SW 1271 (cell line): ENCODE measurements at regions not wholly inside any gene's neighbourhood (a gene's known extent, or its start where the extent isn't known, plus 50 kb on each side); places are given as distances from the start of the nearest gene placed in this dataset.

Experiments used
- DNase-seq, 2 experiments: peaks; one replicate each; lab custom pipeline; 2025; lab: John Stamatoyannopoulos, UW

DNA sequence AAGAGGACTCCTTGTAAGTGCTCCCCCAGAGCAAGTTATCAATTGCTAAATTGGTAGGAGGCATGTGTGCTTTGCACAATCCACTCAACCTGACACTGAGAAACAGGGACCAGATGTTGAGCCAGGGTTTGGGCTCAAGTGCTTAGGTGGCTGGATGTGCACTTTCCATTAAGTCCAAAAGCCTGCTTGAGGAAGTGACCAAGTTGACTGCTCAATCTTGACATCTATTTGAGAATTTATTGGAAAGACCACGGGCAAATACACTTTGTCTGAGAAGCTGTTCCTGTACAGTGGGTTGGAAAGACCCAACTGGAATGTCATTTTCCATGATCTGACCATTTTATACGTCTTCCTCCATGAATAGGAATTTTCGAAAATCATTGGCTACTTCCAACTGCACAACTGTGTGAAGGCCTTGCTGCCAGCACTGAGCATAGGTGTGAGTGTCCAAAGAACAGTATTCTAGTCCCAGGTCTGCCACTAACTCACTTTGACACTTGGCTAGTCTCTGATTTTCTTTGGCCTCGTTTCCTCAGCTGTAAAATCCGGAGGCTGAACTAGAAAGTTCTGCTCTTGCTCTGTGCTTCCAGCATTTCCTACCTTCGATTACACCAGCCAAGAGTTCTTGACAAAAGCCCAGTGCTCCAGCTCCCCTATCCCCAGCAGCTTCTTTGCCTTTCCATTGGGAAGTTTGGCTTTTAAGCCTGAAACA is 186.9 kb upstream of the ECI2 start:
- DNase-seq: no peak

DNA sequence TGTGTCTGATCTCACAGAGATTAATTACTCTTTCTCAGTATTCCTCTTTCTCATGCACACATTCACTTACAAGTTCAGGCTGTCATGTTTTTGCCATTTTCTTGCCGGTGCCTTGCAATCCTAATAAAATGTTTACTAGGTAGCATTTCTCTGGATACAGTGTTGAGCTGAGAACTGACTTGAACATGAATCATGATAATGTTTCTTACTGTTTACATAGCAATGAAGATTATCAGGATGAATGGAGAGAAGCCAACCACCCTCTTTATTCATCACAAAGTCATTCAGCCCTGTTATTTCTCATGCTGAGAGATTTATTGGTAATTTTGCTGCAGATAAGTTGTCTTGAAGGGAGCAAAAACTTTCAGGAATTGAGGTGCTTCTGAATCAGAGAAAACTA is 185.5 kb upstream of the ECI2 start:
- peak; percentile 42 to 75 for DNase-seq

DNA sequence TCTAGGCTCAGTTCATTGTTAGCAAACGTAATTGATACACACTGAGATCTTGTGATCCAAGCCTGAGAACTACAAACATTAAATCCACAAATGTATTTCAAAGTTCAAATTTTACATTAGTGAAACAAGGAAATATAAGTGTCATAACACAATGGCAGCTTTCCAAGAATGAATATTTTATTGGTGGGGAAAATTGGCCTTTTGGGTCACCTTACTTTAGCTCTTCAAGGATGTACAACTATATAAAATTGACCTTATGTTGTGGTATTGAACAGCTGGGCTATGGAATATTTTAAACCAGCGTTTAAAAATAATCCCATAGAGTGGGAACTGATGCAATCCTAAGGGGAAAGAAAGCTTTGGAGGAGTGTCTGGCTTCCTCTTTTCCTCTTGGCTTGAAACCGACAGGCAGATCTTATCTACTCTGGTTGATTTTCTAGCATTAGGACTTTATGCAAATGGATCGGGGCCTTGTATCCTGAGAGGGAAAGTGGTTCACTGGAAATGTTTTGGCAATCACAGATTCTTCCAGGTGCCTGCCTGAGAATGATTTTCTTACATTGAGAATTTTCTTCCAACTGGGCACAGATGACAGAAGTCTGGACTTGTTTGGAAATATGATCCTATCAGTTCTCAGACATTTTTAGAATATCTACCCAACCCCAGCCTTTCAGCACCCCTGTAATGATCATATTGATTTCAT is 184.8 kb upstream of the ECI2 start:
- no peak for DNase-seq

DNA sequence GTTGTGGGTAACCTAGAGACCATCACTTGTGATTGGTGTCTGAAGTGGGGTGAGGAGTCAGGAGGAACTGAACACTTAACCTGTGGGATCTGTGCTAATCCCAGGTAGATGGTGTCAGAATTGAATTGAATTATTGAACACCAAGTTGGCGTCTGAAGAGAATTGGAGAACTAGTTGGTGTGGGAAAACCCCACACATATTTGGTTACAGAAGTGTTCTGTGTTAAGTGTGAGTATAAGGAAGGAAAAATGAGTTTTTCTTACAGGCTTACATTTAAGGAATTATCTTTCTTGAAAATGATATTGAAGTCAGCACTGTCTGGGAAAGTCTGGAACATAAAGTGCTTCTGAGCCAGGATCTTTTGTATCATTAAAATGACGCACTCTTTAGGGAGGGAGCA is 182.9 kb upstream of the ECI2 start:
- DNase-seq: no peak

DNA sequence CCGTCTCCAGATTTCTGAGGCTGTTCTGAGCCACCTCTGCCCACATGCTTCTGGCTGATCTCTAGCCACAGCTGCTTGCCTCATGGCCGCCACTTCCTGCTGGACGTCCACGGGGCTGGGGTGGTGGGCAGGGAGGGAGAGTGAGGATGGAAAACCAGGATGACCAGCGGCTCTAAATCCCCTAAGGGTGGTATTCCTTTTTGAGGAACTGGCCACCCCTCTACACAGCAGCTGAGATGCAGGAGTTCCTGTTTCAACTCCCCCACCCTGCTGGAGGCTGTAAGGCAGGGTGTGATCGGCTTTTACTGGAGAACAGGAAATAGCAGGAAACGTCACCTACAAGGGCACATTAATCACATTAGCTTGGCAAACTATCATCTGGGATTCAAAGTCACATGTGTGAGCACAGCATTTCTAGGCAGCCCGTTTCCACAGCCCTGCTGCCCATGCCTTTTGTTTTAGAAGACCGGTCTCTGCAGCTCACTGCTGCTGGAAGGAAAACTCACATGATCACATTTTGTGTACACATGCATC is 181.6 kb upstream of the ECI2 start:
- DNase-seq: peak in 1 of 2 experiments; percentile 85

DNA sequence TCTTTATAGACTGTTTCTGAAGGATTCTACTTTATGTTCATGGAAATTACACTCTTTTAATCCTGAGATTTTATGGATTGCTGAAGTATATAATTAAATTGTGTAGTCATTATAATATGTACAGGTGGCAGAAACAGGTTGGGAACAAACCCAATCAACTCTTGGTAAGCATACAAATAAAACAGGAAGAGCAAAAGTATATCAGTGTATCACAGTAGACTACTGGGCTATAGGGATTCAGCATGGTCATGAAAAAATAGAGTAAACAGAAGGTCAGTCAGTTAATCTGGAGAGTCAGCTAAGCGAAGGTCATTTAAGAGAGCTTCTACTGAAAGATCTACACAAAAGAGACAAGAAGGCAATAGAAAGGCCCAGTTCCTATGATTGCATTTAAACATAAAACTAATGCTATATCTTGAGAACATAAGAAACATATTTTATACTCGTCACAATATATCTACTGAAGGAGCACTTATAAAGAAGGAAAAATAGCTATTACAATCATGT is 178.9 kb upstream of the ECI2 start:
- no peak for DNase-seq

DNA sequence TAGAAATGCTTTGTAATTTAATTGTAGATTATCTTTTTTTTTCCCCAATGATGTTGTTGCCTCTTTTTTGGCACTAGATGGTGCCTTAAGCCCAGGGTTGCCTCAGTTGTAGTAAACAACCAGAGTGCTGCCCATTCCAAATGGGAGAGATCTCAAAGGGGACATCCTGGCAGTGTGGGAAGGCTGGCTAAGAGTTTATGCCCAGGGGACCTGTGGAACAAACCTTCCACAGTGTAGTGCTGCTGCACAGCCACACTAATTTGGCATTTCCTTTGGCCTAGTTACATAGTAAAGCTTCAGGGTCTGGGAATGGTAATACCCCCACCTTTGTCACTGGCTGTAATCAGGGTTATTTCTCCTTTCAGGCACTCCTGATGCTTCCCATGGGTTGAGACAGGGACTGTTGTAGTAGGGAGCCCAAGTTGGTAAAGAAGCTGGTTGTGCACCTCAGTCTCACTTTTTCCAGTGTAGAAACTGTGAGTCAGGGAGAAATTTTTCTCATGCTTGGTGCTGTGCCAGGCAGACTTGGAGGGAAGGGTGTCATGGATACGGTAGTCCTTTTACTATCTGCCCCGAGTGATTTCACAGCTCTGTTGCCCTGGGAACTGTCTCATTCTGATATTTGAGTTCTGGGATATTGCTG is 177.8 kb upstream of the ECI2 start:
- DNase-seq: peak; percentile 52 to 82

DNA sequence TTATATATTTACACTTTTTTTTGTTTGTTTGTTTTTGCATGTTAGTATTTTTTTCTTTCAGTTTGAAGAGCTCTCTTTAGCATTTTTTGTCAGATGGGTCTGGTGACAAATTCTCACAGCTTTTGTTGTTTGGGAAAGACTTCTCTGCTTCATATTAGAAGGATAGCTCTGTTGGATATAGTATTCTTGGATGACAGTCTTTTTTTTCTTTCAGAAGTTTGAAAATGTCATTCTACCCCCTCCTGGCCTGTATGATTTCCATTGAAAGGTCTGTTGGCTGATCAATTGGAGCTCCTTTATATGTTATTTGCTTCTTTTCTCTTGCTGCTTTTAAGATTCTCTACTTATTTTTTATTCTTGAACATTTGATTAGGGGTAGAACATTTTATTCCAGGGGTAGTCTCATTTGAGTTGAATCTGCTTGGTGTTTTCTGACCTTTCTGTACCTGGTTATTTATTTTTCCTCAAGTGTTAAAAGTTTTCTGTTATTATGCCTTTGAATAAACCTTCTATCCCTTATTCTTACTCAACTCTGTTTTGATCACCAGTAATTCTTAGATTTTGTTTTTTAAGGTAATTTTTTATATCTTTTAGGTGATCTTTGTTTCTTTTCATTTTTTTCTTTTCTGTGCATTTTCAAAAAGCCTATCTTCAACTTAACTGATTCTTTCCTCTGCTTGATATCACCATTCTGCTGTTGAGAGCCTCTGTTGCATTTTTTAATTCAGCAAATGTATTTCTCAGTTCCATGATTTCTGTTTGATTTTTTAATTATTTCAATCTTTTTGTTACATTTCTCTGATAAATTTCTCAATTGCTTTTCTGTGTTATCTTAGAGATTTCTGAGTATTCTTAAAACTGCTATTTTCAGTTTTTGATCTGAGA is 176.8 kb upstream of the ECI2 start:
- no peak for DNase-seq

DNA sequence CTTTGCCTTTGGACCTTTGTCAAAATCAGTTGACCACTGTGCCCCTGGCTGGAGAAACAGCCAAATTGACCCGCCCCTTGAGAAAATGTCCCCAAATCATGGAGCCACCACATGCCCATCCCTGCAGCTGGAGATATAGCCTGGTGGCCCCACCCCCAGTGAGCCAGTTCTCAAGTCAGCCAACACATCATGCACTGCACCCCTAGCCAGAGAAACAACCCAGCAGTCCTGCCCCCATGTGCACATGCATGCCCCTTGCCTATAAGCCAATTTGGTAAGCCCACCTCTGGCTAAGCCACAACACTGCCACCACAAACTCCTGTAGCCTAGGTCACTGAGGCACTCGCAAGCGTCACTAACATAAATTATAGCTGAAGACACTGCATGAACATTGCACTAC is 174.2 kb upstream of the ECI2 start:
- no peak for DNase-seq

DNA sequence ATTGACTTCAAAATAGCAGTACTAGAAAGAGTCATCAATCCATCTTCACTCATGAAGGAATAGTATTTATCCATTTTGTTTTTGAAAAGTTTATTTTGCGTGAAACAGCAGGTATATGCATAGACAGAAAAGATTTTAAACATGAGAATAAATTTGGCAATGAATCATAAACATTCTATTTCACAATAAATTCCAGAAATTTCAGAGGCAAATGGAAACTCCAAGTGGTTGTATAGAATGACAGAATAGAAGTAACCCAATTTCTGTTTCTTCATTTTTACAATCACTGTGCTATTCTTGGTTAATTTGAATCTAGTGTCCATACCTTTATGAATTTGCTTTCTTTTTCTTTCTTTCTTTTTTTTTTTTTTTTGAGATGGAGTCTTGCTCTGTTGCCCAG is 173.0 kb upstream of the ECI2 start:
- DNase-seq: no peak

DNA sequence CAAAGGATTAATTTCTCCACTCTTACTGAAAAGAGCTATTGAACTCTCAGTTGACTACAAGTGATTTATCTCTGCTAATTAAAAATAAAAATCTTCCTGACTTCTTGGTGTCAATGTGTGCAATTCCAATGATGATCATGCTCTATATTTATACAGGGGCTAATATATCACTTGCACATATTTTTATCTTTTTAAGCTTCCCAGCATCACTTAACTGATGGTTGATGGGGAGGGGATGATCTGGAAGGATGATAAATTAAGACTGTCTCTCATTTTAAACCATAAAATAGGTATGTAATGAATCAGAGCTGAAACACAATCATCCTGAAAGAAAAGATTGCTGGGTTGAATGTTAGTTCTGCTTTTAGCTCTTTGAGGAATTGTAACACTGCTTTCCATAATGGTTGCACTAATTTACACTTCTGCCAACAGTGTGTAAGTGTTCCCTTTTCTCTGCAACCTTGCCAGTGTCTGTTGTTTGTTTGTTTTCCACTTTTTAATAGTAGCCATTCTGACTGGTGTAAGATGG is 169.6 kb upstream of the ECI2 start:
- no peak for DNase-seq

DNA sequence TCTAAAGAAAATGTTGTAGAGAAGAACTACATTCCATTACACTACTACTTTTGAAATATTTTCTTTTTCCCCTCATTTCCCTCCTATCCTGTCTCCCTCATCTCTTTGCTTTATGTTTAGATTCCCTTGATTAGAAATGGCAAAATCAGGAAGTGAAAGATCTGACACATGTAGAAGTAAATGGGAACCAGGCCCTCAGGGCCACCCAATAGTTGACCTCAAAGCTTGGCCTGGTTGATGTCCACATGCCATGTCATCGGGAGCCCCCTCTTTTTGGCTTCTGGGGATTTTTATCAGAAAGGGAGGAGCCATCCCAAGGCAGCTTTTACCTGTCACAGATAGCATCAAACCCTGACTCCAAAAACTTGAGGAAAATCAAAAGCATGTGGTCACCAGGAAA is 168.3 kb upstream of the ECI2 start:
- DNase-seq: no peak

DNA sequence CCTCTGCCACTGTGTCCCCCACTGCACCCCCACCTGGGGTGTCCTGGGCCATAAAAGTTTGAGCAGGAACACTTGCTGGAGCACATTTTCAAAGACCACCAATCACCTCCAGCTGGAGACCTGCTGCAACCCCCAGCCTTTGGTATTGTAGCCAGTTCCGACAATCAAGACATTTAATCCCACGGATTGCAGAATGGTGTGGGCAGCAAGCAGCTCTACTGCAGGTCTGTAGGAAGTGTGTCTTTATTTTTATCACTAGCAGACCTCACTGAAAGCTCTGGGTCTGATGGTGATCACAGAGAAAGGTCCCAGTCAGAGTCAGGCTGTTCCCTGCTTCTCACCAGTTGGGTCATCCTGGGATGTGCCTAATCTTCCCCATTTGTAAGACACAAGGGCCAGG is 167.1 kb upstream of the ECI2 start:
- DNase-seq: no peak

DNA sequence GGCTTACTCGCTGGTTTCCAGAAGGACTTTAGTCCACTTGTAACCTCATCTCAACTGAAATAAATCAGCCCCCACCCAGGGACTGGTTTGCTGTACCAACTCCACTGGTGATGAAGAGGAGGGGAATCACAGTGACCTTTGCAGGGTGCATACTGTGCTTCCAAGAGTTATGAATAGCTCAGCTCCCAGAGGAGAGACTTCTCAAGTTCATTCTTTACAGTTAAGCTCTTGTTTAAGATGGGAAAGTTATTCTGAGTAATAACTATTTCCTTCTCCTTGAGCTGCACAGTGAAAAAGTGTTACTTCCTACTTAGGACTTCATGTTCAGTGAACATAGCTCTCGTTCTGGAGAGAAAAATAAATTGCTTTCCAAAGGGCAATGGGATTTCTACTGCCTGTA is 166.5 kb upstream of the ECI2 start:
- DNase-seq: no peak

DNA sequence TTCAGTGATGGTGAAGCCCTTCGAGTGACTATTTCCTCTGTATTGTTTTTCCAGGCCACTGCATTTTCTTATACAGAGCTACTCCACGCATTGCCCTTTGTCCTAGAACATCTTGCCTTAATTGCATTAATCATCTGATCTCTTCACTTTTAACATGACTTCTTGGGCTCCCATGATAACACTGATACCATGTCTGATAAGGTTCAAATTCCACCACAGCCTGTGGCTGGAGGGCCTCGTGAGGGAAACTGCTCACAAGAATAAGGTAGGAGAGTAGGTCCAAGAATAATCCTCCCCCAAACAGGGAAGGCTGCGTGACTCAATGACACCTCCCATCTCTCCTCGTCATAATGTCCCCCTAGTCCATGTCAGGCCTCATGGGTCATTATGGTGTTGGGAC is 165.5 kb upstream of the ECI2 start:
- DNase-seq: no peak

DNA sequence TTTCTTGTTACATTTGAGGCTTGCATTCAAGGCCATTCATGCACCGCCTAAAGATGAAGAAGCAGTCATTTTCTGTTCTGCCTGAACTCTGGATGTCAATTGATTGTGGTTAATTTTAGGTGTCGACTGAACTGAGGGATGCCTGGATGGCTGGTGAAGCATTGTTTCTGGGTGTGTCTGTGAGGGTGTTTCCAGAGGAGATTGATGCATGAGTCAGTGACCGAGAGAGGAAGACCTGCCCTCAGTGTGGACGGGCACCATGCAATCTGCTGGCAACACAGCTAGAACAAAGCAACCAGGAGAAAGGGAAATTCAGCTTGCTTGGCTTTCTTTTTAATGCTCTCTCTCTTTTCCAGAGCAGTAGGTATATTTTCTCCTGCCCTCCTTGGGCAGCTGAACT is 164.1 kb upstream of the ECI2 start:
- DNase-seq: no peak

DNA sequence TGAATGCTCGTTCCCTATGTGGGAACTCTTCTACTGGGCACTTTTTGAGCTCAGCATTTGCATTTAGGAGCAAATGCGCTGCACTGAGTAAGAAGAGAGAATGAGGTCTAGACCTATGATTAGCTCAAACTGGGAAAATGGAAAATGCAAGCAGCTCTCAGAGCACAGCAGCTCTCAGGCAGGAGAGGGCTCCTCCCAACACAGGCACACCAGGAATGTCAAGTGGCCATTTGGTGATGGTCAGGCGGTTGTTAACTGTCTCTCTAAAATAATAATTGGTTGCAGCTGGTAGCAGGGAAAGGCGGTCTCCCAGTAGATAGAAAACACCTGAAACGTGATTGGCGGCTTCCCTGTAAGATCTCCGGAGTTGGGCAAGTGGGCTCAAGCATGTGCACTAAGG is 162.0 kb upstream of the ECI2 start:
- DNase-seq: no peak

DNA sequence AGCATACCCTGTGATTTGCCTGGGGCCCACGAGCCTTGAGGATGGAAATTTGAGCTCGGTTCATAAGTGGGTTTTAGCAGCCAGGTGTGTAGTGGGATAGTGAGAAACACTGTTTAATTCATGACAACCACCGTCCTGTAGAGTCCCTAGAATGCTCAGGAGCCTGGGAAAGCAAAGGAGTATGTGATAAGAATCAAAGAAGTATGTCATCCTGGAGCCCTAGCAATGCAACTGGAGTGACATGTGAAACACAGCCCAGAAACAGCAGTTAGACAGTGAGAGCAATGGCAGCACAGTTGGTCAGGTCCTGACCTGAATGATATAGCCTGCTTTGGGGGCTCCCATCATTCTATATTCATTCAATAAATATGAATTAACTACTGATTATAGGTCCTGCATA is 161.2 kb upstream of the ECI2 start:
- DNase-seq: no peak

DNA sequence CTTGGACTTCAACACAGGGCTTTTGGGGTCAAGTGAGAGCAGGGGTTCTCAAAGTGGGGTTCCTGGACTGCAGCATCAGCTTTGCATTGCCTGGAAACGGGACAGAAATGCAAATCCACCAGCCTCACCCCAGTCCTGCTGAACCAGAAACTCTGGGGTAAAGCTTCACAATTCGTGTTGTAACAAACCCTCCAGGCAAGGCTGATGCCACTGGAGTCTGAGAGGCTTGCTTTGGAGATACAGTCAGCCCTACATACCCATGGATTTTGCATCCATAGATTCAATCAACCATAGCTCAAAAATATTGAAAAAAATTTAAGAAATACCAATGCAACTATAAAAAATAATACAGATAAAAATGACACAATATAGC is 160.4 kb upstream of the ECI2 start:
- no peak for DNase-seq

DNA sequence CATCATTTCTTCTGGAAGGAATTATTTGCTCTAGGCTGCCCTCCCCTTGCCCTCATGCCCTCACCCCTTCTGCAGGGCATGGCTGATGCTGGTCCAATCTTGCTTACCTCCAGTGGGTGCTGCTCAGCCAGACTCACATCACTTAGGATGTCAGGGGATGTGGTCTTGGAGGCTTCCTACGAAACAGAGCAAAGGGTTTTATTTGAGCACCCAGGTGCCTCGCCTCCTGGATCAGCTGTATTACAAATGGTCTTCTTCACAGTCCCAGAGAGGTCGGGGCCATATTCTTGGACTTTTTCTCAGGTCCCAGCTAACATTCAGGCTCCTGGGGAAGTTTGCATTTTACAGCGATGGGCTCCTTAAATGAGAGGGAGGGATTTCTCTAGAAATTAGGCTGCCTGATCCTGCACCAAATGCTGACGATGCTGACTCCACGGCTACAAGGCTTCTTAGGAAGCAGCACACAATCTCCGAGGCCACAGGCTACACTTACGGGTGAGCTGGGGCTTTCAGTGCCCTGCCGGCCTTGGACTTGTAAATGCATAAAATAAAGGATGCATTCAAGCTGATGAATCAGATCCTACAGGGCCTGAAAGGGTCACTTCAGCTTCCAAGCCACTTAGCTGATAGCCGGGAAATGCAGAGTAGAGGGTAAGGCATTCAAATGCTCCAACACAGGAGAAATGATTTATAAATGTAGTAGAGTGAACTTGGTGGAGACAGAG is 159.8 kb upstream of the ECI2 start:
- DNase-seq: no peak

DNA sequence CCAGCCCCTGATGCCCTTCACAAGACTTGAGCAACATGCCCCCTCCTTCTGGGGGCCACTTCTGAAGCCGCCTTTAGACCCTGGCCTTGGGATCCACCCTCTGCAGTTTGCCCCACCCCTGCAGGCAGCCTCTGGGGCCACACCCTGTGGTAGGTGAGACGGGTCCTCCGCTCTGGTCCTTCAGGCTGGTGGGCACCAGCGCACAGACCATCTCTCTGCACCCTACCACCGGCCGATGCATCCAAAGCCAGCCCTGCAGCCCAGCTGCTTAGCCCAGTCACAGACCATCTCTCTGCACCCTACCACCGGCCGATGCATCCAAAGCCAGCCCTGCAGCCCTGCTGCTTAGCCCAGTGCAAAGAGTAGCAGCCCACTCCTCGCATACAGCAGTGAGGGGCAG is 159.3 kb upstream of the ECI2 start:
- no peak for DNase-seq
